Neural cell (in vitro differentiated cells): ENCODE measurements at regions not wholly inside any gene's neighbourhood (a gene's known extent, or its start where the extent isn't known, plus 50 kb on each side); places are given as distances from the start of the nearest gene placed in this dataset.

Source experiments
- CTCF ChIP-seq: fragments of 450-650 bp; IDR thresholded peaks from 2 replicates; pipeline ENCODE4 v1.5.1; 2014; ENCODE audit warnings: antibody characterized with exemption, mild to moderate bottlenecking, moderate library complexity; ENCODE audit not compliant: poor library complexity, severe bottlenecking
- EP300 ChIP-seq: fragments of 450-650 bp; conservative IDR thresholded peaks from 2 replicates; pipeline ENCODE4 v1.6.1; 2014; ENCODE audit warnings: antibody characterized with exemption, mild to moderate bottlenecking, moderate library complexity; ENCODE audit not compliant: poor library complexity, severe bottlenecking
- EZH2 ChIP-seq: fragments of 200-600, 300-800 bp; shearing (Covaris generic), sonication (generic); IDR thresholded peaks from 2 replicates; pipeline ENCODE4 v1.6.1; 2014; ENCODE audit warnings: antibody characterized with exemption, low read length, borderline replicate concordance, mild to moderate bottlenecking; ENCODE audit not compliant: insufficient read depth, poor library complexity, severe bottlenecking
- MXI1 ChIP-seq: fragments of 450-650 bp; conservative IDR thresholded peaks from 2 replicates; pipeline ENCODE4 v1.6.1; 2014; ENCODE audit warnings: antibody characterized with exemption, mild to moderate bottlenecking; ENCODE audit not compliant: poor library complexity, severe bottlenecking
- POLR2AphosphoS5 ChIP-seq: IDR thresholded peaks from 2 replicates; pipeline ENCODE4 v1.6.1; 2012
- RAD21 ChIP-seq: fragments of 450-650 bp; conservative IDR thresholded peaks from 2 replicates; pipeline ENCODE4 v1.6.1; 2014; ENCODE audit warnings: antibody characterized with exemption, mild to moderate bottlenecking, moderate library complexity
- REST ChIP-seq: IDR thresholded peaks from 2 replicates; pipeline ENCODE4 v1.6.1; 2012; ENCODE audit warnings: borderline replicate concordance
- TAF1 ChIP-seq: IDR thresholded peaks from 2 replicates; pipeline ENCODE4 v1.6.1; 2012; ENCODE audit warnings: low read depth

- TF ChIP-seq RAD21 (no peak), POLR2AphosphoS5 (no peak), CTCF (no peak), EZH2 (no peak), REST (no peak), TAF1 (no peak), MXI1 (no peak), EP300 (no peak)
Measured at GRCh38 chr5:20102293-20102692, 114.3 kb upstream of the CDH18 start.
